RWPE1 (cell line): ENCODE measurements at regions not wholly inside any gene's neighbourhood (a gene's known extent, or its start where the extent isn't known, plus 50 kb on each side); places are given as distances from the start of the nearest gene placed in this dataset.

Source experiments
- CTCF ChIA-PET: fragments of 350-600 bp; sonication (Branson Sonifier 250); formaldehyde crosslinking; extraction: SDS; loops from one replicate; lab custom pipeline; 2021; lab: Yijun Ruan, JAX
- POLR2A ChIA-PET: fragments of 400-600 bp; formaldehyde crosslinking; extraction: SDS; loops from one replicate; lab custom pipeline; 2020; ENCODE audit warnings: antibody characterized with exemption; ENCODE audit not compliant: low non-redundant PET; lab: Yijun Ruan, JAX
- DNase-seq: peaks from one replicate; pipeline ENCODE4 v3.0.0; 2012; ENCODE audit warnings: low spot score
- H3K27ac ChIP-seq: fragments of 450-650 bp; 2 replicates; pipeline ENCODE4 v1.5.1; 2017
- CTCF ChIP-seq: fragments of 450-650 bp; conservative IDR thresholded peaks from 2 replicates; pipeline ENCODE4 v1.5.1; 2017; ENCODE audit warnings: low read depth, mild to moderate bottlenecking

DNA sequence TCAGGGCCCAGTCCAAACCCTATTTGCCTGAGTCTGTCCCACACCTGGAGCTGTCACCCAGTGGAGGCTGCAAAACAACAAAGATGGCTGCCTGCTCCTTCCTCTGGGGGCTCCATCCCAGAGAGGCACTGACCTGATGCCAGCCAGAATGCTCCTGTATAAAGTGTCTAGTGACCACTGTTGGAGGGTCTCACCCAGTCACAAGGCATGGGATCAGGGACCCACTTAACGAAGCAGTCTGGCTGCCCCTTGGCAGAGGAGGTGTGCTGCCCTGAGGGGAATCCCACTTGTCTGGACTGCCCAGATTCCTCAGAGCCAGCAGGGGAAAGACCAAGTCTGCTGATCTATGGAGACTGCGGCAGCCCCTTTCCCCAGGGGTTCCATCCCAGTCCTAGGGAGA lies 241.6 kb downstream of the CDH26 start:
- H3K27ac ChIP-seq = no peak overlapping the region

DNA sequence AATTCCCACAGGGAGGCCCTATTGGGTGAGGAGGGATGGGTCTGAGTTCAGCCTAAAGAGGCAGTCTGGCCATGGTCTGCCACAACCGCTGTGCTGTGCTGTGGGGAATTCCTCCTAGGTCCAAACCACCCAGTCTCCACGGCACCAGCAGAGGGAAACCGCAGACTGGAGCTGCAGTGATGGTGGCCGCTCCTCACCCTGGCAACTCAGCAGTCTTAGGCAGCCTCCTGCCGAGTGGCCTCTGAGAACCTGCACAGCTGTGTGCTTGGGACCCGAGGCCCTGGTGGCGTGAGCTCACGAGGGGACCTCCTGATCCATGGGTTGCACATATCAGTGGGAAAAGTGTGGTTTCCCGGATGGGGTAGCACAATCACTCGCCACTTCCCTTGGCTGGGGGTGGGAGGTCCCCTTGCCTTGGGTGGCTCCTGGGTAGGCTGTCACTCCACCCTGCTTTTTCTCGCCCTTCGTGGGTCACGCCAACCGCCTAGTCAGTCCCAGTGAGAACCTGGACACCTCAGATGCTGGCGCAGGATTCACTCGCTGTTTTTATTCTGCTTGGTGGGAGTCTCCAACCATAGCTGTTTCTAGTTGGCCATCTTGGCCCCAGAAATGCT lies 242.2 kb downstream of the CDH26 start:
- ChIA-PET POLR2A (no interaction called here), CTCF (interaction anchor here (0.5 to 1.8 kb wide), 4 partner anchors 10 to 1517 kb away, joined by 3 to 5 read pairs (median 4); no protein-coding TSS in a partner anchor)
- DNase-seq = no peak
- no peak overlapping the region for H3K27ac ChIP-seq
- no peak for TF ChIP-seq CTCF

More for the DNA sequence above, 241.6 kb downstream of the CDH26 start:
- no peak for DNase-seq
- POLR2A ChIA-PET = no interaction called here
- CTCF ChIA-PET = interaction anchor here (1.8 kb wide), 1 partner anchor 11 kb away, joined by 5 read pairs; no protein-coding TSS in a partner anchor
- no peak for TF ChIP-seq CTCF

GRCh38 chr20:60201198-60201835 lies 243.1 kb downstream of the CDH26 start:
- DNase-seq = no peak
- POLR2A ChIA-PET = no interaction called here
- H3K27ac ChIP-seq = no peak overlapping the region
- CTCF ChIA-PET = interaction anchor here (0.6 to 1.8 kb wide), 3 partner anchors 9 to 1516 kb away, joined by 3 to 5 read pairs (median 4); no protein-coding TSS in a partner anchor
- no peak for TF ChIP-seq CTCF

DNA sequence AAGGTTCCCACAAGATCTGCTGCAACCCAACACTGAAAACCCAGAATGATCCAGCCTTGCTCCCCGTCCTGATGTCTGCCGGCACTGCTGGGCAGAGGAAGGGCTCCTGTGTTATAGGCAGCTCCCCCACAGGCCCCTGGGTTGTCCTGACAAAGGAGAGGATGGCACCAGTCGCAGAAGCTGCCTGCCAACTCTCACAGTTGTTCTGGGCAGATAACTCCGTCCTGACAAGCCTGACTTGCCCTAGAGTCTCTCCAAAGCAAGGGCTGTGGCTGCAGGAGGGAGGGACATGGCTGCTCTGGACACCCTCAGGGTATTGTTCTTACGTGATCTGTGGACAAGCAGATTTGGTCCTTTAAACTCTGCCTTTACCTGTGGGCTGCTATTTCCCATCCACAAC lies 243.8 kb downstream of the CDH26 start:
- no peak for DNase-seq
- peak overlapping the region; percentile 12; the same call in 1 of the 2 replicates for H3K27ac ChIP-seq
- TF ChIP-seq CTCF = no peak
- POLR2A ChIA-PET = no interaction called here
- CTCF ChIA-PET = interaction anchor here (0.6 to 1.4 kb wide), 2 partner anchors 9 to 261 kb away, joined by 3 to 5 read pairs; no protein-coding TSS in a partner anchor

DNA sequence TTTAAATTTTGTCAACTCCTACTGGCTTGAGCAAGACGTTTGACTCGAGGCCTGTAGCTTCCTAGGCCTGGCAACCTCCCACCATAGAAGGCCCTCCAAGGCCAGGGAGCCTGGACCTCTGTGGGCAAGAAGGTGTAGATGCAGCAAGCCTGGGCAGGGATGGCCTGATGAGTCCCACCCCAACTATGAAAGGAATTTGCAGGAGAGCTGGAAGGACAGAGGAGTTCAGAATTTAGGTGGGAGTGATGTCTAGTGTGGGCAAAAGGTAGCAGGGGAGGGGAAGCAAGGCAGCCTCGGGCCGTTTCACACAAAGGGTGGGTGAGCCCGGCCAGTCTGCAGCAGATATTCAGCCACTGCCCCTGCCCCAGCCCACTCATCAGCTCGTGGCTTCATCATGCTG lies 245.2 kb downstream of the CDH26 start:
- ChIA-PET POLR2A (interaction anchor here (0.6 kb wide), 1 partner anchor 262 kb away, joined by 3 read pairs; no protein-coding TSS in a partner anchor), CTCF (interaction anchor here (0.8 kb wide), 1 partner anchor 269 kb away, joined by 4 read pairs; no protein-coding TSS in a partner anchor)
- TF ChIP-seq CTCF = no peak
- peak overlapping the region; percentile 28; the same call in 1 of the 2 replicates for H3K27ac ChIP-seq
- peak; percentile 82 for DNase-seq

GRCh38 chr20:60204601-60205000 lies 246.4 kb downstream of the CDH26 start:
- DNase-seq = no peak
- H3K27ac ChIP-seq = no peak overlapping the region
- TF ChIP-seq CTCF = no peak
- ChIA-PET POLR2A (no interaction called here), CTCF (interaction anchor here (0.8 kb wide), 1 partner anchor 30 kb away, joined by 8 read pairs; no protein-coding TSS in a partner anchor)
